Osteoblast (primary cell): ENCODE measurements at regions not wholly inside any gene's neighbourhood (a gene's known extent, or its start where the extent isn't known, plus 50 kb on each side); places are given as distances from the start of the nearest gene placed in this dataset.

Experiments
- DNase-seq: peaks from one replicate; pipeline ENCODE4 v3.0.0; 2011; ENCODE audit warnings: low spot score, mixed read lengths; ENCODE audit not compliant: insufficient read length; ENCODE audit errors: missing footprints
- H2AFZ ChIP-seq: 2 replicates; pipeline ENCODE4 v1.6.0; 2011; ENCODE audit warnings: mild to moderate bottlenecking, low read length
- H3K27ac ChIP-seq: 2 replicates; pipeline ENCODE4 v1.5.1; 2011; ENCODE audit warnings: mild to moderate bottlenecking, low read depth, low read length, moderate library complexity
- H3K27me3 ChIP-seq: 2 replicates; pipeline ENCODE4 v1.6.0; 2012; ENCODE audit warnings: mild to moderate bottlenecking, control low read depth, inconsistent platforms, low read length, moderate library complexity; ENCODE audit not compliant: insufficient read depth
- H3K36me3 ChIP-seq: 2 replicates; pipeline ENCODE4 v1.5.1; 2011; ENCODE audit warnings: mild to moderate bottlenecking, low read length, control low read depth, moderate library complexity; ENCODE audit not compliant: insufficient read depth
- H3K4me1 ChIP-seq: 2 replicates; pipeline ENCODE4 v1.5.1; 2011; ENCODE audit warnings: mild to moderate bottlenecking, low read length, control low read depth, moderate library complexity; ENCODE audit not compliant: insufficient read depth
- H3K4me2 ChIP-seq: 2 replicates; pipeline ENCODE4 v1.6.0; 2011; ENCODE audit warnings: mild to moderate bottlenecking, low read length; ENCODE audit not compliant: insufficient read depth
- H3K4me3 ChIP-seq: fragments of 200-600 bp; sonication (generic); 3 replicates; pipeline ENCODE4 v1.5.1; 2012; ENCODE audit warnings: mild to moderate bottlenecking, low read length, inconsistent platforms; ENCODE audit not compliant: insufficient read depth
- H3K79me2 ChIP-seq: 2 replicates; pipeline ENCODE4 v1.6.0; 2012; ENCODE audit warnings: mild to moderate bottlenecking, low read length, control low read depth, inconsistent platforms; ENCODE audit not compliant: insufficient read depth
- H3K9me3 ChIP-seq: 2 replicates; pipeline ENCODE4 v1.5.1; 2011; ENCODE audit warnings: low read depth, low read length, control low read depth
- H4K20me1 ChIP-seq: 2 replicates; pipeline ENCODE4 v1.6.0; 2012; ENCODE audit warnings: mild to moderate bottlenecking, low read length, control low read depth; ENCODE audit not compliant: insufficient read depth
- CTCF ChIP-seq: IDR thresholded peaks from 2 replicates; pipeline ENCODE4 v1.5.1; 2011; ENCODE audit warnings: mild to moderate bottlenecking, low read depth, low read length, moderate library complexity; ENCODE audit errors: extremely low read depth

- H4K20me1 ChIP-seq = no peaks in the 10 kb centered on the region
- no peak overlapping the region for H3K27ac ChIP-seq
- H3K9me3 ChIP-seq = no peaks in the 10 kb centered on the region
- H3K4me1 ChIP-seq = no peaks in the 10 kb centered on the region
- no peak for DNase-seq
- no peak overlapping the region for H2AFZ ChIP-seq
- no peak overlapping the region for H3K4me3 ChIP-seq
- no peak overlapping the region for H3K4me2 ChIP-seq
- H3K79me2 ChIP-seq = no peaks in the 10 kb centered on the region
- H3K27me3 ChIP-seq = no peaks in the 10 kb centered on the region
- TF ChIP-seq CTCF = no peak
- H3K36me3 ChIP-seq = no peaks in the 10 kb centered on the region
Measured at GRCh38 chr1:232404227-232404626, 225.7 kb downstream of the SIPA1L2 start.

GRCh38 chr1:232403017-232403714 is 226.8 kb downstream of the SIPA1L2 start:
- H3K36me3 ChIP-seq = no peaks in the 10 kb centered on the region
- H4K20me1 ChIP-seq = no peaks in the 10 kb centered on the region
- no peak overlapping the region for H3K4me3 ChIP-seq
- no peaks in the 10 kb centered on the region for H3K79me2 ChIP-seq
- H3K4me2 ChIP-seq = no peak overlapping the region
- no peaks in the 10 kb centered on the region for H3K4me1 ChIP-seq
- H3K27me3 ChIP-seq = no peaks in the 10 kb centered on the region
- H3K27ac ChIP-seq = no peak overlapping the region
- TF ChIP-seq CTCF = no peak
- H2AFZ ChIP-seq = no peak overlapping the region
- H3K9me3 ChIP-seq = no peaks in the 10 kb centered on the region
- DNase-seq = no peak

- no peak overlapping the region for H2AFZ ChIP-seq
- H3K27me3 ChIP-seq = no peaks in the 10 kb centered on the region
- no peaks in the 10 kb centered on the region for H3K9me3 ChIP-seq
- H3K4me3 ChIP-seq = no peak overlapping the region
- no peak for DNase-seq
- TF ChIP-seq CTCF = no peak
- H3K27ac ChIP-seq = no peak overlapping the region
- H4K20me1 ChIP-seq = no peaks in the 10 kb centered on the region
- H3K4me2 ChIP-seq = no peak overlapping the region
- no peaks in the 10 kb centered on the region for H3K36me3 ChIP-seq
- no peaks in the 10 kb centered on the region for H3K4me1 ChIP-seq
- no peaks in the 10 kb centered on the region for H3K79me2 ChIP-seq
Measured at GRCh38 chr1:232398823-232399222, 231.1 kb downstream of the SIPA1L2 start.

- H3K4me2 ChIP-seq = no peak overlapping the region
Measured at GRCh38 chr1:232393444-232394146, 236.3 kb downstream of the SIPA1L2 start.

More at GRCh38 chr1:232393444-232394146, 236.3 kb downstream of the SIPA1L2 start:
- H3K79me2 ChIP-seq = no peaks in the 10 kb centered on the region
- DNase-seq = no peak
- no peaks in the 10 kb centered on the region for H4K20me1 ChIP-seq
- H3K27me3 ChIP-seq = no peaks in the 10 kb centered on the region
- H2AFZ ChIP-seq = no peak overlapping the region
- no peak for TF ChIP-seq CTCF
- no peak overlapping the region for H3K27ac ChIP-seq
- H3K4me1 ChIP-seq = no peaks in the 10 kb centered on the region
- H3K9me3 ChIP-seq = no peaks in the 10 kb centered on the region
- H3K4me3 ChIP-seq = no peak overlapping the region
- no peaks in the 10 kb centered on the region for H3K36me3 ChIP-seq
